ENCODE measurements at regions not wholly inside any gene's neighbourhood (a gene's known extent, or its start where the extent isn't known, plus 50 kb on each side); places are given as distances from the start of the nearest gene placed in this dataset.

DNA sequence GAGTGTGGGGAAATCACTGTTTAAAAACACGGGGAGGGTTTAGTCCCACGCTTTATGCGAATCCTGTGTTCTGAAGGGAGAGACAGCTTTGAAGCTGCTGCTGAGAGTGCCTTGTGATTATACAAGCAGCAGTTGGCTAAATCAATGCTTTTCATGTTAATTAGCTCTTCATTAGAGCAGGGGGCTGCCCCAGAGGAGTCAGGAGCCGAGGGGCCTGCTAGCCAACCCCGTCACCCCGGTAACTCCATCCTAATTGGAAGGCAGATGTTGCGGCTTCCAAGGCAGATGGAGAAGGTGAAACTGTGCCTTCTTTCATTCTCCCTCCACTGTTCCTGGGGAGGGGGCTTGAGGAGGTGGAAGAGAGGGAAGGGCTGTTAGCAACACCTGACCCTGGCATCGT lies 92.4 kb upstream of the ANKRD34C start:
- ChIA-PET CTCF (interaction anchor here (1.3 kb wide), 1 partner anchor 162 kb away, joined by 3 read pairs; no protein-coding TSS in a partner anchor), POLR2A (no interaction called here), RAD21 (ENCODE audit: low non-redundant PET in 1 of 2, low total read pairs in 2 of 2, uncharacterized antibody in 2 of 2, unreplicated experiment in 2 of 2) (no interaction called here)
- no peak for DNase-seq (ENCODE audit: low read depth, low spot score)
- H3K9ac ChIP-seq (ENCODE audit: low read length) = no peak overlapping the region
- H3K9me3 ChIP-seq (ENCODE audit: control insufficient read depth in 1 of 2, insufficient read depth in 1 of 2, low read depth in 1 of 2, low read length in 2 of 2) = no peaks in the 10 kb centered on the region
- no peak for TF ChIP-seq POLR2A (IDR thresholded peaks at IDR 0.05; ENCODE audit: borderline replicate concordance, extremely low read depth, insufficient read depth, insufficient read length)
- TF ChIP-seq EZH2phosphoT487 (IDR thresholded peaks at IDR 0.05; ENCODE audit: borderline replicate concordance) = no peak
- TF ChIP-seq ELF1 (IDR thresholded peaks at IDR 0.05; ENCODE audit: borderline replicate concordance, low read depth) = no peak
- no peak for TF ChIP-seq SIN3A (IDR thresholded peaks at IDR 0.05; ENCODE audit: low read depth)
- TF ChIP-seq EGR1 (IDR thresholded peaks at IDR 0.05; ENCODE audit: low read depth) = no peak
- no peak for TF ChIP-seq FOSL1 (IDR thresholded peaks at IDR 0.05; ENCODE audit: low read depth)
- TF ChIP-seq, protein P1, sequence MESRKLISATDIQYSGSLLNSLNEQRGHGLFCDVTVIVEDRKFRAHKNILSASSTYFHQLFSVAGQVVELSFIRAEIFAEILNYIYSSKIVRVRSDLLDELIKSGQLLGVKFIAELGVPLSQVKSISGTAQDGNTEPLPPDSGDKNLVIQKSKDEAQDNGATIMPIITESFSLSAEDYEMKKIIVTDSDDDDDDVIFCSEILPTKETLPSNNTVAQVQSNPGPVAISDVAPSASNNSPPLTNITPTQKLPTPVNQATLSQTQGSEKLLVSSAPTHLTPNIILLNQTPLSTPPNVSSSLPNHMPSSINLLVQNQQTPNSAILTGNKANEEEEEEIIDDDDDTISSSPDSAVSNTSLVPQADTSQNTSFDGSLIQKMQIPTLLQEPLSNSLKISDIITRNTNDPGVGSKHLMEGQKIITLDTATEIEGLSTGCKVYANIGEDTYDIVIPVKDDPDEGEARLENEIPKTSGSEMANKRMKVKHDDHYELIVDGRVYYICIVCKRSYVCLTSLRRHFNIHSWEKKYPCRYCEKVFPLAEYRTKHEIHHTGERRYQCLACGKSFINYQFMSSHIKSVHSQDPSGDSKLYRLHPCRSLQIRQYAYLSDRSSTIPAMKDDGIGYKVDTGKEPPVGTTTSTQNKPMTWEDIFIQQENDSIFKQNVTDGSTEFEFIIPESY (IDR thresholded peaks at IDR 0.05; ENCODE audit: extremely low read depth, insufficient replicate concordance, low read length) = no peak
- no peak for TF ChIP-seq SP1 (IDR thresholded peaks at IDR 0.05; ENCODE audit: low read depth)
- TF ChIP-seq ATF3 (IDR thresholded peaks at IDR 0.05) = no peak
- no peak for TF ChIP-seq CBX3 (IDR thresholded peaks at IDR 0.05; ENCODE audit: low read depth)
- no peak for TF ChIP-seq RAD21 (IDR thresholded peaks at IDR 0.05; ENCODE audit: low read depth)
- no peak for TF ChIP-seq JUND (IDR thresholded peaks at IDR 0.05)
- no peak for TF ChIP-seq SRF (IDR thresholded peaks at IDR 0.05; ENCODE audit: low read depth)
- TF ChIP-seq POLR2AphosphoS5 (IDR thresholded peaks at IDR 0.05; ENCODE audit: low read depth, low read length) = no peak
- TF ChIP-seq YY1 (IDR thresholded peaks at IDR 0.05; ENCODE audit: extremely low read depth, insufficient replicate concordance, low read depth, low read length) = no peak
- TF ChIP-seq TCF7L2 (IDR thresholded peaks at IDR 0.05; ENCODE audit: borderline replicate concordance, extremely low read depth, insufficient read depth, insufficient read length) = no peak
- no peak for TF ChIP-seq MAX (IDR thresholded peaks at IDR 0.05)
- no peak for ATAC-seq
- no peak overlapping the region for H2AFZ ChIP-seq (ENCODE audit: low read depth, low read length, poor library complexity, severe bottlenecking)
- H3K79me2 ChIP-seq (ENCODE audit: insufficient read depth, low read length) = no peaks in the 10 kb centered on the region
- no TSS peak for BruUV-seq (replicated peaks)
- intact Hi-C loops (cut with micrococcal nuclease) = no loop called here
- H3K27ac ChIP-seq (ENCODE audit: low read depth, low read length) = no peak overlapping the region
- H4K20me1 ChIP-seq (ENCODE audit: insufficient read depth) = no peaks in the 10 kb centered on the region
- H3K36me3 ChIP-seq (ENCODE audit: control insufficient read depth in 1 of 2, insufficient read depth in 2 of 2, low read length in 2 of 2) = no peaks in the 10 kb centered on the region
- H3K4me1 ChIP-seq (ENCODE audit: control insufficient read depth in 1 of 2, insufficient read depth in 2 of 2, low read length in 2 of 2) = peaks cover under 1 to 10% of the 10 kb centered on the region in 2 experiments; a peak in 3 of 4 replicates
- H3K9me2 ChIP-seq (ENCODE audit: insufficient read depth) = no peaks in the 10 kb centered on the region
- H3K4me2 ChIP-seq (ENCODE audit: low read length) = no peak overlapping the region
- H3K27me3 ChIP-seq (ENCODE audit: insufficient read depth, low read length) = peaks cover 16% of the 10 kb centered on the region; the same call in 1 of the 2 replicates
- no peak overlapping the region for H3K4me3 ChIP-seq (replicated peaks in 1 of 2; ENCODE audit: low read depth in 1 of 2, low read length in 2 of 2)
